GM13977 (cell line): ENCODE measurements at regions not wholly inside any gene's neighbourhood (a gene's known extent, or its start where the extent isn't known, plus 50 kb on each side); places are given as distances from the start of the nearest gene placed in this dataset.

Experiments used
- DNase-seq: peaks from one replicate; pipeline ENCODE4 v3.0.0; 2012; ENCODE audit warnings: low spot score
- CTCF ChIP-seq: IDR thresholded peaks from 2 replicates; pipeline ENCODE4 v1.5.1; 2012; ENCODE audit warnings: mild to moderate bottlenecking, control low read depth; ENCODE audit not compliant: insufficient read depth; ENCODE audit errors: extremely low read depth, missing control alignments
- in situ Hi-C: fragments of 300-500 bp; cut with MboI; formaldehyde crosslinking; loops from one replicate; pipeline ENCODE4 v1.12.0; 2022; ENCODE audit warnings: low sequenced_read_pairs, low pct_unique_long_range_greater_than_20kb, mixed read lengths, inconsistent platforms; ENCODE audit not compliant: unreplicated experiment

GRCh38 chr11:23021287-23021863, 161.1 kb upstream of the CCDC179 start:
- TF ChIP-seq CTCF = peak; percentile 69
- in situ Hi-C loops = no loop called here
- DNase-seq = peak; percentile 29

GRCh38 chr11:23022854-23023253, 162.6 kb upstream of the CCDC179 start:
- in situ Hi-C loops = no loop called here
- TF ChIP-seq CTCF = no peak
- no peak for DNase-seq

GRCh38 chr11:23023319-23023718, 163.0 kb upstream of the CCDC179 start:
- DNase-seq = no peak
- TF ChIP-seq CTCF = no peak
- in situ Hi-C loops = no loop called here

- no peak for DNase-seq
- in situ Hi-C loops = no loop called here
- TF ChIP-seq CTCF = no peak
Observed at GRCh38 chr11:23041001-23041503, 180.8 kb upstream of the CCDC179 start.

GRCh38 chr11:23058656-23059055, 198.4 kb upstream of the CCDC179 start:
- in situ Hi-C loops = no loop called here

GRCh38 chr11:23063276-23063675, 203.0 kb upstream of the CCDC179 start:
- no peak for DNase-seq
- no peak for TF ChIP-seq CTCF

More at GRCh38 chr11:23058656-23059055, 198.4 kb upstream of the CCDC179 start:
- TF ChIP-seq CTCF = no peak
- DNase-seq = no peak

More at GRCh38 chr11:23063276-23063675, 203.0 kb upstream of the CCDC179 start:
- in situ Hi-C loops = no loop called here
